Ovary (tissue), 3 donors: ENCODE measurements at regions not wholly inside any gene's neighbourhood (a gene's known extent, or its start where the extent isn't known, plus 50 kb on each side); places are given as distances from the start of the nearest gene placed in this dataset.

ENCODE experiments used
- EP300 ChIP-seq: sonication (generic); formaldehyde crosslinking; IDR thresholded peaks from one replicate; pipeline ENCODE4 v1.6.1; 2017; ENCODE audit warnings: antibody characterized with exemption
- TF ChIP-seq, protein P1 (sequence below), 3 donors: fragments of 450-650 bp in 2 of 3; fragments of 200-600 bp in 1 of 3; IDR thresholded peaks; one replicate each; pipeline versions ENCODE4 v1.5.1 to v1.8.0; 2016 to 2022; ENCODE audit warnings: antibody characterized with exemption in 3 of 3, mild to moderate bottlenecking in 1 of 3
- donor health status: DM: no; HTN: no; CAD: no.

GRCh38 chr7:130872756-130873448 lies 138.9 kb upstream of the KLF14 start:
- TF ChIP-seq, protein P1, sequence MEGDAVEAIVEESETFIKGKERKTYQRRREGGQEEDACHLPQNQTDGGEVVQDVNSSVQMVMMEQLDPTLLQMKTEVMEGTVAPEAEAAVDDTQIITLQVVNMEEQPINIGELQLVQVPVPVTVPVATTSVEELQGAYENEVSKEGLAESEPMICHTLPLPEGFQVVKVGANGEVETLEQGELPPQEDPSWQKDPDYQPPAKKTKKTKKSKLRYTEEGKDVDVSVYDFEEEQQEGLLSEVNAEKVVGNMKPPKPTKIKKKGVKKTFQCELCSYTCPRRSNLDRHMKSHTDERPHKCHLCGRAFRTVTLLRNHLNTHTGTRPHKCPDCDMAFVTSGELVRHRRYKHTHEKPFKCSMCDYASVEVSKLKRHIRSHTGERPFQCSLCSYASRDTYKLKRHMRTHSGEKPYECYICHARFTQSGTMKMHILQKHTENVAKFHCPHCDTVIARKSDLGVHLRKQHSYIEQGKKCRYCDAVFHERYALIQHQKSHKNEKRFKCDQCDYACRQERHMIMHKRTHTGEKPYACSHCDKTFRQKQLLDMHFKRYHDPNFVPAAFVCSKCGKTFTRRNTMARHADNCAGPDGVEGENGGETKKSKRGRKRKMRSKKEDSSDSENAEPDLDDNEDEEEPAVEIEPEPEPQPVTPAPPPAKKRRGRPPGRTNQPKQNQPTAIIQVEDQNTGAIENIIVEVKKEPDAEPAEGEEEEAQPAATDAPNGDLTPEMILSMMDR (IDR thresholded peaks at IDR 0.05) = no peak
- TF ChIP-seq EP300 = no peak
